GM18858 (cell line): ENCODE measurements at regions not wholly inside any gene's neighbourhood (a gene's known extent, or its start where the extent isn't known, plus 50 kb on each side); places are given as distances from the start of the nearest gene placed in this dataset.

Source experiments
- ATAC-seq: cut with Tn5 transposase; IDR thresholded peaks from one replicate; pipeline ENCODE4 v1.9.1; 2021; ENCODE audit not compliant: unreplicated experiment

DNA sequence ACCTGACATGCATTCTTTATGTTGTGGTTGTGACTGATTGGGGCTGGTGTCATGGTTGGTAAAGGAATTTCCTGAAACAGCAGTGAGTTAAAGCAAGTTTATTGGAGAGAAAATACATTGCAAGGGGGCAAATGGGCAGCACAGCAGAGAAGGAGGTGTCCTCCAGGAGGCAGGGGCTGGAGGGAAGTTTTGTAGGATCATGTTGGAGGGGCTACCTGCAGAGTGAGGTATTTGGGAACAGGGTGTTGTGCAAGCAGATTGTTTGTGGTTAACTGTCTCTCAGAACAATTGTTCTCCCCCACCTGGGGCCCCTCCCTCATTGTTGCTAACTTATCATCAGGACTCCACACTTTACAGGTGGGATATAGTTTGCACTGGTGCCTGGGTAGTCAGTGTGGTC lies 196.0 kb downstream of the NSUN3 start:
- no peak for ATAC-seq

DNA sequence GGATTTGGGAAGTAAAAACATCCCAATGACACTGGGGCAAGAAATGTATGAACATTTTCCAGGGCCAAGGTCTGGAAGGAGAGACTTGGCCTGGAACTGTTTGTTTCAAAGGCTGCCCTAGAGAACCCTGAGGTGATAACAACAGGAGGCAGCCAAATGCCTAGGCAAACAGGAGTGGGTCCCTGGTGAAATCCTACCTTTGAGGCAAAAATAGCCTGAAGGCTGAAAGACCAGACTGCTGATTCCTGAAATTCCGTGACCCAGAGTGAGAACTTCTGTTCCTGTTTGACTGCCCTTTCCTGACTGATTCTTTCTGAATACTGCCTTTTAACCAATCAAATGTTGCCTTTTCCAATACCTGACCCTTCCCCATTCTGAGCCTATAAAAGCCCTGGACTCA lies 196.4 kb downstream of the NSUN3 start:
- ATAC-seq: no peak

DNA sequence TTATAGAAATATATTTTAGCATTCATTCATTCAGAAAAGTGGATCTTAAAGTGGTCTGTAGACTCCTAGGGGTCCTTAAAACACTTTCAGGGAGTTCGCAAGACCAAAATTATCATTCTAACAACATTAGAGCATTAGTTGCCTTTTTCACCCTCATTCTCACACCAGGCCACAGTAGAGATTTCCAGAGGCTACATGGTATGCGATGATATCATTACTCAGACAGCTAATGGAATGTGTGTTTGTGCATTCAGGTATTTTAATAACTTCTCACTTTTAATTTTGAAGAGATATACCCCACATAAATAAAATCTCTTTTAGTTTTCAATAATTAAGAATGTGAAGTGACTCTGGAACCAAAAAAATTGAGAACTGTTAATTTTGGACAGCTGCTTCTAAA lies 206.9 kb downstream of the NSUN3 start:
- ATAC-seq: no peak

DNA sequence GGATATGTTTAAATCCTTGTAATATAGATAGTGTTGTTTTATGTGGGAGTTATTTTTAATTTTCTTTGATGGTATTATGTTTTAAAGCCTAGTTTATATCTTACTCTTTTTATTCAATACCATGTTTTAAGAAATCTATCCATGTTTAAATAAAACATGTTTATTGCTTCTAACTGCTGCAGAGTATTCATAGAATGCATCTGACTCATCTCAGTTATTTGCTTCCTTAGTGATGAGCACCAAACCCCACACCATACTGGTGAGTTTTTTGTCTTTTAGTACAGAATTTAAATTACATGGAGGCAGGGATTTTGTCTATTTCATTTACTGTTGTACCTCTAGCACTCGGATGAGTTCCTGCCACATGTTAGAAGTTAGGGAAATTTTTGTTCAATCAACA lies 209.2 kb downstream of the NSUN3 start:
- ATAC-seq: no peak

DNA sequence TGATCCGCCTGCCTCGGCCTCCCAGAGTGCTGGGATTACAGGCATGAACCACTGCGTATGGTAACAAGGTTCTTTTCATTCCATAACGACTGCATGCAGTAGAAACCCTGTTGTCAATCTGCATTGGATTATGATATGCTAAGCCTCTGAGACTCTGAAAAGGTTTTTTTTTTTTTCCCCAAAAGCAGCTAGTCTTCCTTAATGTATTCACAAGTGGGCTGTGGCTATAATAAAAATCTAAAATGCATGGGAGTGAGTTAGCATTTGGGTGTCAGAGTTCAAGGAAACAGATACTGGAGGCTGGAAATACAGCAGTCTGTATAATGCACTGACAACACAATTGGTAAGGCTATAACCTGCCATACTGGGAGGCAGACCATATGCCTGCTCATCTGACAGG lies 218.1 kb downstream of the NSUN3 start:
- no peak for ATAC-seq

DNA sequence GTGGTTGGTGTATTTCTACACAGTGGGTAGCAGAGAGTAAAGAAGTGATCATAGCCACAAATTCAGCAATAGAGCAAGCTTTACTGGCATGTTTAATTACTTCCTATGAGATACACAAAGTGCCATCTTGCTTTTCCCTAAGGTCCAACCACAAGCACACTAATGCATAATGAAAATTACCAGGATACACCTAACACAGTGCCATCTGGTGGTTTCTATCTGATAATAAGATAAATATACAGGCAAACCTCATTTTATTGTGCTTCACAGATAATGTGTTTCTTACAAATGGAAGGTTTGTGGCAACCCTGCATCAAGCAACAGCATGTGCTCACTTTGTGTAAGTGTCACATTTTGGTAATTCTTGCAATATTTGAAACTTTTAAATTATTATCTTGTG lies 223.0 kb downstream of the NSUN3 start:
- no peak for ATAC-seq

DNA sequence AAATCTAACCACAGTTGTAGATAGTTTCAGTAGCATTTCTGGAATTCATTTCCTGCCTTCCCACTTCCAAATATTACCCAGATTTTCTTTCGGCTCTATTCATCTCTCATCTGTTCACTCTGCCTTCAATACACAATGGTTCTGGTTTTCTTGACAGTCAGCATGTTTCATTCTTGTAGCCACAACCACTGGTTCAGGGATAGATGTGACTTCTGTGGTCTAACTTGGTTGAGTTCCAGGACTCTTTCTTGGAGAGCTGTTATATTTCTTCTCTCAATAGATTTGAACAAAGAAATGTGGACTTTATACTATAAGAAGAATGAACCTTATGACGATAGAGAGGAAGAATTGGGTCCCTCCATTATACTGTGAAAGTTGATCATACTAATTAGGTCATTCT lies 228.8 kb downstream of the NSUN3 start:
- no peak for ATAC-seq

DNA sequence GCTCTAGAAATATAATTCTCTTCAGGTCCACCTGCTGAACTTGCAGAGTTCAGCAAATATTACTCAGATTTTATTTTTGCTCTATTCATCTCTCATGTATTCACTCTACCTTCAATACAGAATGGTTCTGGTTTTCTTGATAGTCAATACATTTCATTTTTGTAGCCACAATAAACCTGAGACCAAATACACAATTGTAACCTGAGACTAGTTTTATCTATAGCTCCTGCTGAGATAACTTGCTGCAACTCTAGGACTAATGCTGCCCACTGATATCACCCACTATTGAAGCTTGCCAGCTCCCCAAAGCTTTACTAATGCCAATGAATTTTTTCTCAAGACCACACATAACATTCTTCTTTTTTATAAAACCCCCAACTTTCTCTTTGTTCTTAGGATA lies 229.3 kb downstream of the NSUN3 start:
- ATAC-seq: no peak

DNA sequence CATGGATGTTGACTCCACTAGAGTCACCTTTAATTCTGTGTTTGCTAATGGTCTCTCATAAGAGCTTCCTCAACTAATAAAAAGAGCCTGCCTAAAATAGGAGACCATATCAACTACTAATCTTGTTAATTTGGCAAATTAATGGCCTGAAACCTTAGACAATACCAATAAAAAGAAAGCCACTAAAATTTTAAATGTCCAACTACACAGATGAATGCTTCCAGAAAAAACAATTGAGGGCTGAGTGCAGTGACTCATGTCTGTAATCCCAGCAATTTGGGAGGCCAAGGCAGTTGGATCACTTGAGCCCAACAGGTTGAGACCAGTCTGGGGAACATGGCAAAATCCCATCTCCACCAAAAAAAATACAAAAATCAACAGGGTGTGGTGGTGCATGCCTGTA lies 230.9 kb downstream of the NSUN3 start:
- no peak for ATAC-seq

DNA sequence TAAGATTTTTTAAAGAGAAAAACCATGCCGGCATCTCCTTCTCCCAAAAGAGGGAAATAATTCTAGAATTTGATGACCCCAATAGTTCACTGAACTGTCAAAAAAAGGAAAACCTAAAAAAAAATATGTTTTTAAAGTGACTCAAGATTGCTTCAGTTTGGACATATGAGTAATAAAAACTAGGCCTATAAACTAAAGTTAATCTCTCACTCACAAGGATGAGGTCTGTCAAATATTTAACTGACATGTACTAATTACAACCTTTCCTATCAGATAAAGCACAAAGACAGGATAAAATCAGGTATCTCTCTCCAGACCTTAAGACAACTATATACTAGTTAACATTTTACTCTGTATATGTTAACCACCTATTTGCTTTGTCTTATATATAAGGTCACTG lies 231.9 kb downstream of the NSUN3 start:
- no peak for ATAC-seq

DNA sequence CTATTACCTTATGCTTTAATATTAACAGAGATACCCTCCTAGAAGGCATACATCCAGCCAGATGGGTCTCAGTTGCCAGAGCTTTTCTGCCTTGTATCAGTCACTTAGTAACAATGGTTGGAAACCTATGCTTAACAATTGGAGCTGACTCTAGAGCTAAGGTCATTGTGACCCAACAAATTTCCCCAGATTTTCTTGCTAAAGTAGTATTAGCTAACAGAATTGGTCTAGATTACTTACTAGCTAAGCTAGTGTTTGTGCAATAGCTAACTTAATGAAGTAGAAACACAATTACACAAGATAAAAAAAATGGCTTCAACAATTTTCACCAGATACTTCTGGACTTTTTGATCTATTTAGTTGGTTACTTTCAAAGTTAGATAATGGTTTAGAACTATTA lies 236.9 kb downstream of the NSUN3 start:
- no peak for ATAC-seq

DNA sequence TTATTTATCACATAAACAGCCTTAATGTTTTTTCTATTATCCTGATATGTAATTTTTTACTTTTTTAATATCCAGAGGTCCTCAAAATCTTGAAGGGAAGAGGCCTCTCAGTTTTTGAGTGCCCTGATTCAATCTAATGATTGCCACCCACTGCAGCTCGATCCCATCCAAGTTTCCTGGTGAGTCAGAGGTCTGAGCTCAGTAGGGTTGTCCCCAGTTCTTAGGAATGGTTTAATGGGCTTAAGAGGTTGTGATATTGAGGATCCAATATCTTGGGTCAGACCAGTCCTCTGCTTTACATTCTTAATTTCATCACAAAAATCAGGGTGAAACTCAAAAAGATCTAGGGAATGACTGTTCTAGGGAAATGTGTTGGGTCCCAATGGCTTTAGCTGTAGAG lies 238.5 kb downstream of the NSUN3 start:
- ATAC-seq: no peak

DNA sequence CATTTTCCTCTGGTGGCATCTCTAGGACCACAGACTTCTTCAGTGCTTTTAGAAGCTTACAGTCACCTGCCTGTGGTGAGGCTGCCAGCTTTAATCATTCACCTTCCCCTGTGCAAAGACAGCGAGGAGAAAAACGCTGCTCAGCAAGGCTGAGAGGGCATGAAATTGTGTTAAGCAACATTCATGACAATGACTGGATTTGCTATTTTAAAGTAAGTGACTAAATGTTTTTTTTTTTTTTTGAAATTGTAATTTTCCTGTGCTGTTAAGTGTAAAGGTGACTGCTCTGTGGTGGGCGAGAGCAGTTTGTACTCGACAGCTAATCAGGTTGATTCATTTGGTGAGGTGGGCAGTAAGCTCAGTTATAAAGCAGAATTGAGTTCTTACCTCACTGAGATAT lies 240.4 kb downstream of the NSUN3 start:
- no peak for ATAC-seq

DNA sequence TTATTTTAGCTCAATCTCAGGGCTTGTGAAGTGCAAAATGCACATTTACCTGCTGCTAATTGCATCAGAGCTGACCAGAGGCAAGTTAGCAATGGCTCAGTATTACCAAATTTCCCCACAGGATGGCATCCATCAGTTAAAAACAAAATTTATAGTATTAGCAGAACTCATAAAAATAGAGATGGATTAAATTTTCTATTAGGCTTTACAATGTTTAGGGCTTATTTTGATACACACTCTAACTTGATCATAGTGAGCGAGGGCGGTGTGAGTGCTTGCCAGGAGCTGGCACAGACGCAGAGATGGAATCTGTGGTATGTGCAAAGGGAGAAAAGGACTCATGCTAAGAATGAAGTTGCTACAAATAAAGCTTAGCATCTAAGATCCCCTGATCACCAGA lies 241.0 kb downstream of the NSUN3 start:
- no peak for ATAC-seq

DNA sequence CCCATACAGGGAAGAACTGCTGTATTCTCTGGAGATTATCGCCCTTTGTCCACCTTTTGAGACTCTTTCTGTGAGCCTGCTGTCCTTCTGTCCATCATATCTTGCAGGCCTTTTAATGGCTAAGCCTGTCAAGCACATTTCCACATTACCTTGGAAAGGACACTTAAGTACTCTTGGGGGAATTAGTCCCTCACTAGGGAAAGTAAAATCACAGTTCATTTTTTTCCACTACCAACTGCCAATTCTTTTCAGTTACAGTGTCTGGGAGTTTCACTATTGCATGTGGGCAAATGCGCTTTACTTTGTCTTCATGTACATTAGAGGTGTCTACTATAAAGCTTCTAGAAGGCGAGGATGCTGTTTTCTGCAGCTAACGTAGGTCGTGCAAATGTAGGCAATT lies 242.1 kb downstream of the NSUN3 start:
- ATAC-seq: no peak

DNA sequence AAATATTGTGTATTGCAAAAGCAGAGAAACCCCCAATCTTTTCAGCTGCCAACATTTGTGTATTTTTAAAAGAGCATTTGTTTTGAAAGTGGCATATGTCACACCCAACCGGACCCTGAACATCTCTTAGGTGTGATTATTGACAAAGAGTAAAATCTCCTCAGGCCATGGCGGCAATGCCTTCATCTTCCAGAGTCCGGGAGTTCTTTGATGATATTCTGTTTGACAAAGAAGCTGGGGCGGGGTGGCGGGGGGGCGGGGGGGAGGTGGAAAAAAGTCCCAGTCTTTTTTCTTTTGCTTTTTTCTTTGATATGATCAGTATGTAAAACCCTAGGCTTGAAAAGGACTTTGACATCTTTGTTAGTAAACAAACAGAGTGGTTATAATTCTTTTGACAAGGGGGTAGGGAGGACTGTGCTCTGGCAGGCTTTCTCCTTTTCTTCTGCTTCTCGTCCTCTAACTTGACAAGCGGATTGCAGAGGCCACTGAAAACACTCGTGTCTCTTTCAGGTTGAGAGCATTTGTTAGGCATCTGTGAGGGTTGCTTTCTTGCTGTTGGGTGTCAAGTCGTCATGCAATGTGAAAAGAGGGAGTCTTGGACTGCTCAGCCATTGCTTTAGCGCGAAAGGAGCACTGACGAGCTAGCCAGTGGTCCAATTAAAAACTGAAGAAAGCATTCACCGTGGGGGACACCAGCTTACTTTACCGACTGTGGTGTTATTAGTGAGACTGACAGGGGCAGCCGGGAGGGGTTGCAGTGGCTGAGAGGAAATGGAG lies 243.2 kb downstream of the NSUN3 start:
- ATAC-seq: no peak

DNA sequence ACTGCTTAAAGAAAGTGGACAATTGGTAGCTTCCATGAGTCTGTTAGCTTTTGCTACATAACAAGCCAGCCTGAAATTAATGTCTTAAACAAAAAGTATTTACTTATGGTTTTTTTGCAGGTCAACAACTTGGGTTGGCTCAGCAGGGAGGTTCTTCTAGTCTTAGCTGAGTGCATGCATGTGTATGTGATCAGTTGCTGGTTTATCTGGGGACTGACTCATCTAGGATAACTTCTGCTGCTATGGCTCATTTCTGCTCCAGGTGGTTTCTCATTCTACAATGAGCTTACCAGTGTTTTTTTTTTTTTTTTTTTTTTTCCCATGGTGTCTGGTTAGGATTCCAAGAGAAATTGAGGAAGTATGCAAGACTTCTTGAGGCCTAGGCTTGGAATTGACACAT lies 244.7 kb downstream of the NSUN3 start:
- no peak for ATAC-seq

DNA sequence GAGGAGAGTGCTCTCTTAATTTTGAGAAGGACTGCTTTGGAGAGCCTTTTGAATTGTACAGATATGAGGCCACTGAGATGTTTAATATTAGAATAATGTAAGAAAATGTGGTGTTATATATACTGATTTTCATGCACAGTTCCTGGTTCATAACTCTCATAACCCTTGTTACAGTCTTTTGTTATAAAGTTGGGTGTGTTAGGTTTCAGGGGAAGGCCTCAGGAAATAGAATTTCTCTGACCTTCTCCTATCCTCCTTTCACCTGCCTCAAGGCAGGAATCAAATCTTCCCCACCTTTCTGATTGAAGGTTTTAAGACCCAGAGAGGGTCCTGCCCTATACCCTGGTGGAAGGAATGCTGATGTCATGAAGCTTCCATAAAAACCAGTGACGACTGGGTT lies 245.9 kb downstream of the NSUN3 start:
- ATAC-seq: no peak

DNA sequence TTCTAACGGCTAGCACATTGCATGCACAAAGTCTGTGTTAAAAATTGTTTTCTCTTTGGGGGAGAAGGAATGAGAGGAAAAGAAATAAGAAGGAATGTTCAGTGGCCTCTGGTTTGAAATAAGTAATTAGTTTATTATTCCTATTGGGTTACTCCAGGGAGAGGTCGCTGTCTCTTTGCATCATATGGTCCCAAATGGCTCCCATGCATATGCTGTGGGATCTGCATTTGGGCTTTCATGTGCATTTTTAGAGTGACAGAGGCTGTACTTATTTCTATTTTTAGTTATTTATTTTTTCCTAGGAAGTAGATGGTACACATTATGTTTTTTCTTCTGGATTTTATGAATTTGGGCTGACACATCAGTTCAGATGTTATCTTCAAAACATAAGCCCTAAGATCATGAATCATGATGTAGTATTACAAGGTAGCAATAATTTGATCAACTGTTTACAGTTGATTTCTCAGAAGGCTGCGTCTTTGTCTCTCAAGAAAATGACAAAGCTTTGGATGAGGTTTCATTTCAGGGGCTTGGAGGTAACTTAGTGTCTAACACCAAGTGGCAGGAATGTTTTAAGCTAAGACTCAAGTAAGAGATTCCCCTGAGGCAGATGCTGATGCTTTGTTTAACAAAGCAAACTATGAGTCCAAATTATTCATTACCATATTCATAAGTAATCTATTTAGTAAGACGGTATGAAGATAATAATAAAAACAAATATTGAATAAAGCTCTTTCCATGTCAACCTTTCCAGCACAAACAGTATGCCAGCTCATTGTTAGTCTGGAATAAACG lies 247.7 kb downstream of the NSUN3 start:
- ATAC-seq: no peak

DNA sequence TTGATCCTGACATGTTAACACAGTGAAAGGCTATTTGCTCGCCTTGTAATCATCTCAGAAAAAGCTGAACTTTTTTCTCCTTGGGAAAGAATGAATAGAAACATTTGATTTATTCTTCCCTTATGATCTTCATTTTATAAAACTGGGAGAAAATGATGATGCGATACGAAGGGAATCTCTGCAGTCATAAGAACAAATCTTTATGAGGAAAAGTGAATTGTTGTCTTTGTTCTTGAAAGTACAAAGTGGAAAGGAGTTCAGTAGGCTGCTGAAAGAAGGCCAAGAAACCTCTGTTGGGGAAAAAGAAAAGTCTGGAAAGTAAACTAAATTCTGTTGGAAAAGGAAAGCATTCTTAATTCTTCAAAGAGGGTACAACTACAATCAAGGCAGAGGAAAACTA lies 248.8 kb downstream of the NSUN3 start:
- no peak for ATAC-seq

DNA sequence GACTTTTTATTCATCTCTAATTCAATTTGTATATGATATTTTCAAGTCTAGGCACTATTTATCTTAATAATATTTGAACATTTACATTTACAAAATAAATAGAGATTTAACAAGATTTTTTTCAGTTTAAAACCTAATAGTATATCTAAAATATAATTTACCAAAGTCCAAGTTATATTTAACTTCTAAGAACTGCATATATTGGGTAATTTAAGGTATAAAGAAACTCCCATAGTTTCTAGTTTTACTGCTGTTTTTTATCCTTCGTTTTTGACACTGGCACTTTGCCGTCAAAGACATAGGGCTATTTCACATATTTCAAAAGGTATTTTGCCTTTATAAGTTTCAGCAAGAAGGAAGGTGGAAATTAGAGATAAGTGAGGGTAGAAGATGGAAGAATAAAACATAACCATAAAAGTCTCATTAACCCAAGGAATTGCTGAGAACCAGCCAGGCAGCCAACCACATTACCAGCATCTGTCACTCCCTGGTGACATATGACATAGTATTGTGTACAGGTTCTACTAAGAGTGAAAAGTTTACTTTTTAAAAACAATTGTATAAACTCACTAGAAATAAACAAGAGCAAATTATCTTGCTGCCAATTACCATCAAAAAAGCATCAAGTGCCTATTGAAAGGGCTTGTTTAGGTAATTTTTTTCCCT lies 251.5 kb downstream of the NSUN3 start:
- ATAC-seq: no peak

DNA sequence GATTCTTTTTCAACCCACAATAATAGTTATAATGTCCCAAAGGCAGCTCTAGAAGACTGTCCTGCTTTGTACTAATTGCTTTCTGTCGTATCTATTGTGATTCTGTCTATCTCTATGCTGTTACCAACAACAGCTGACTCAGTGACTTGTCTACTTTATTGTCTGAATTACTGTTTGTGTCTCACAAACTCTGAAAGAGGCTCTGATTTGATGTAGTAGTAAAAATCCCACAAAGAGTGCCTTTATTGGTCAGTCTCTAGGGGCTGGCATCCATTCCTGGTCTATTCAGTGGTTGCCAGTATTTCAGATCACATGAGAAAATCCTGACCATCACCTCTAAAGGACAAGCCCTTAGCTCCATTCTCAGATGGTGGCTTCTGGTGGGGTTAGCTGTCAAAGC lies 254.2 kb downstream of the NSUN3 start:
- no peak for ATAC-seq
